ENCODE measurements at regions not wholly inside any gene's neighbourhood (a gene's known extent, or its start where the extent isn't known, plus 50 kb on each side); places are given as distances from the start of the nearest gene placed in this dataset.

- CTCF ChIA-PET = no interaction called here
- ATAC-seq (no peak), DNase-seq (no peak)
- no peak overlapping the region for H3K27ac Mint-ChIP-seq
- H3K4me3 Mint-ChIP-seq = no peak overlapping the region
- H3K36me3 Mint-ChIP-seq = no peaks in the 10 kb centered on the region
- peaks cover under 1% of the 10 kb centered on the region for H3K9me3 Mint-ChIP-seq (ENCODE audit: low read depth)
- no peaks in the 10 kb centered on the region for H3K27me3 Mint-ChIP-seq
- no peaks in the 10 kb centered on the region for H3K4me1 Mint-ChIP-seq
Measured at GRCh38 chr14:30153717-30154116, 226.1 kb upstream of the PRKD1 start.

DNA sequence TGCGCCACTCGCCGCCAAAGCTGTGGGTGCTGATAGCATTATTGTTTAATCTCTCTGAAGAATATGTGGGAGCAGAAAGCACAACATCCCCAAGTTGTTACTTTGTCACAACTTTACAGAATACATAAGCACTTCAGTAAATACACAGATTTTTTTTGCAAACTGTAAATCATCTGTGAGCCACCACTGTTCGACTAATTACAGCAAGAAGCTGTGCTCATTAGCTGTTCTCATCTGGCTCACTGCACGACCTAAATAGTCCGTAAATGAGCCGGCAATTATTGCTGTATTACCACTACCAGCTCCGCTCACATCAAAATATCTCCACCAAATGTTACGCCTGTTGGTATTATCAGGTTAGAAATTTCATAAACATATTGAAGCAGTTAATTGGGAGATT, 228.9 kb upstream of the PRKD1 start:
- ATAC-seq (no peak), DNase-seq (no peak)
- Mint-ChIP-seq H3K27me3 (no peaks in the 10 kb centered on the region), H3K9me3 (ENCODE audit: low read depth) (no peaks in the 10 kb centered on the region), H3K36me3 (no peaks in the 10 kb centered on the region), H3K4me1 (no peaks in the 10 kb centered on the region), H3K4me3 (no peak overlapping the region), H3K27ac (no peak overlapping the region)
- CTCF ChIA-PET = no interaction called here

- H3K27me3 Mint-ChIP-seq = no peaks in the 10 kb centered on the region
- DNase-seq = no peak
- no peaks in the 10 kb centered on the region for H3K9me3 Mint-ChIP-seq (ENCODE audit: low read depth)
- CTCF ChIA-PET = no interaction called here
- H3K36me3 Mint-ChIP-seq = no peaks in the 10 kb centered on the region
- ATAC-seq = no peak
- H3K4me1 Mint-ChIP-seq = no peaks in the 10 kb centered on the region
- H3K4me3 Mint-ChIP-seq = no peak overlapping the region
- H3K27ac Mint-ChIP-seq = no peak overlapping the region
Measured at GRCh38 chr14:30158299-30158698, 230.7 kb upstream of the PRKD1 start.

DNA sequence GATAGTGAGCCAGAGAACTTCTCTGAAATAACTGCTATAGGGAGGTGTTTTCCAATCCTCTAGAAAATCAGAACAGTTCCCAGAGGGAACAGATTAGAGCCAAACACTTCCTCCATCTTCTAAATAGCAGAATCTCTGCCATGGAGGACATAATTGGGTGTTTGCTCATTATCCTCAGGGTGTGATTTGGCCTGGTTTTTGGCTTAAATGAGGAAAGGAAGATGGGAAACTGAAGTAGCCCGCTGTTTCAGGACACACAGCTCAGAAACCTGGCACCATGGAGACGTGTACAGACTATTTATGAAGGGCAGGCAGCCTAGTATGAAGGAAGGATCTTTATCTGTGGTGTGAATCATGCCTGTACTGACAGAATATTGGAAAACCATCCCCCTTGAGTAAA, 231.7 kb upstream of the PRKD1 start:
- DNase-seq (no peak), ATAC-seq (no peak)
- Mint-ChIP-seq H3K27ac (no peak overlapping the region), H3K4me1 (no peaks in the 10 kb centered on the region), H3K9me3 (ENCODE audit: low read depth) (no peaks in the 10 kb centered on the region), H3K27me3 (no peaks in the 10 kb centered on the region), H3K36me3 (no peaks in the 10 kb centered on the region), H3K4me3 (no peak overlapping the region)
- CTCF ChIA-PET = no interaction called here

DNA sequence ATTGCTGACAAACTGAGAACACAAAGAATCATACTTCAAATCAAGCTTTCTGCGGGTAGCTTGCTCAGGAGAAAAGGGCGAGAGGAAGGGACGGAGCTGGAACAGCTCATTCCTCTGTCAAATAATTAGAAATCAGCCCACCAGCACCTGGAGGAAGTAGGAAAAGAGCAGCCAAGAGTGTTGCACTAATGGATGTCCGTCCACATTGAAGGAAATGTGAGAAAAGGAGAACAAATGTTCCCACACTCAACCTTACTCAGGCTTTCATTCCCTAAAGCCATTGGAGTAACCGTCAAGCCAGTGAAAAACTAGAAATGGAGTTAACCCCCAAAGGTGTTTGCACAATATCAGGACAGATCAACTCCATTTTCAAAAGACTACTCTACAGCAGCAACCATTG, 233.0 kb upstream of the PRKD1 start:
- Mint-ChIP-seq H3K9me3 (ENCODE audit: low read depth) (no peaks in the 10 kb centered on the region), H3K36me3 (no peaks in the 10 kb centered on the region)
- ATAC-seq = no peak

DNA sequence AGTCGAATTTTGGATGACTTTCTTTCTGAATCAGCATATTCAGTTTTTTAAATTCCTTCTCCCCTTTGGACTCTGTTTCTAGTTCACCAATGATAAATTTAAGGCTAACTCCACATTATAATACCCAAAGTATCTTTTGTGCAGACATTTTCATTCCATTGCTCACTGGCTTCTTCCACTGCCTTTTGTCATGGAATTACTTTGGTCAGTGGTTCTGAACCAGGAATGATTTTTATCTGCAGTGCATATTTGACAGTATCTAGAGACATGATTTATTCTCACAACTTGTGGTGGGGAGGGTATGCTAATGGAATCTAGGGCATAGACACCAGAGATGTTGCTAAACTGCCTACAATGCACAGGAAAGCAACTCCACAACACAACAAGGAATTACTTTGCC, 234.4 kb upstream of the PRKD1 start:
- DNase-seq = no peak
- H3K9me3 Mint-ChIP-seq (ENCODE audit: low read depth) = no peaks in the 10 kb centered on the region
- H3K27me3 Mint-ChIP-seq = no peaks in the 10 kb centered on the region
- H3K4me3 Mint-ChIP-seq = no peak overlapping the region
- CTCF ChIA-PET = no interaction called here
- no peaks in the 10 kb centered on the region for H3K4me1 Mint-ChIP-seq
- H3K27ac Mint-ChIP-seq = no peak overlapping the region
- ATAC-seq = no peak
- H3K36me3 Mint-ChIP-seq = no peaks in the 10 kb centered on the region

More for the DNA sequence above, 233.0 kb upstream of the PRKD1 start:
- Mint-ChIP-seq H3K27ac (no peak overlapping the region), H3K4me1 (no peaks in the 10 kb centered on the region), H3K4me3 (no peak overlapping the region), H3K27me3 (no peaks in the 10 kb centered on the region)
- no peak for DNase-seq
- CTCF ChIA-PET = no interaction called here

DNA sequence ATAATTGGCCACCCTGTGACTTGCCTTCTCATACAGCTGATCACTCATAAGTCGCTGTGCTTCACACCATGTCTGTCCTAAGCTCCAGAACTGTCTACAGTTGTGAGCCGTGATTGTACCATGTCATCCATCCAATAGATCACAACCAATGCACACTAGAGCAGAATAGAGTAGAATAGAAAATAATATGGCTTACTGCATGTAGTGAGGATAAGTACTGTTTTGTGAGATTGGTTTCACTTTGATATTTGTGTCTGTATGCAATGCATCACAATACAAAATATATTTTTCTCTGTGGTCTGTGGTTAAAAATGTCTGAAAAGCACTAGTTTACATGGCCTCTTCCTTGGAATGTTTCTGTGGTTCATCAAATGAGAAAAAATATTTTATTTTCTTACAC, 237.6 kb upstream of the PRKD1 start:
- Mint-ChIP-seq H3K36me3 (no peaks in the 10 kb centered on the region), H3K27ac (no peak overlapping the region), H3K4me3 (no peak overlapping the region), H3K4me1 (no peaks in the 10 kb centered on the region), H3K9me3 (ENCODE audit: low read depth) (peaks cover 9% of the 10 kb centered on the region), H3K27me3 (no peaks in the 10 kb centered on the region)
- CTCF ChIA-PET = no interaction called here
- no peak for DNase-seq
- no peak for ATAC-seq

GRCh38 chr14:30177781-30178180, 250.1 kb upstream of the PRKD1 start:
- Mint-ChIP-seq H3K4me3 (no peak overlapping the region), H3K9me3 (ENCODE audit: low read depth) (peaks cover 4% of the 10 kb centered on the region), H3K4me1 (no peaks in the 10 kb centered on the region), H3K27ac (no peak overlapping the region), H3K27me3 (no peaks in the 10 kb centered on the region), H3K36me3 (no peaks in the 10 kb centered on the region)
- ATAC-seq (no peak), DNase-seq (no peak)
- CTCF ChIA-PET = no interaction called here

DNA sequence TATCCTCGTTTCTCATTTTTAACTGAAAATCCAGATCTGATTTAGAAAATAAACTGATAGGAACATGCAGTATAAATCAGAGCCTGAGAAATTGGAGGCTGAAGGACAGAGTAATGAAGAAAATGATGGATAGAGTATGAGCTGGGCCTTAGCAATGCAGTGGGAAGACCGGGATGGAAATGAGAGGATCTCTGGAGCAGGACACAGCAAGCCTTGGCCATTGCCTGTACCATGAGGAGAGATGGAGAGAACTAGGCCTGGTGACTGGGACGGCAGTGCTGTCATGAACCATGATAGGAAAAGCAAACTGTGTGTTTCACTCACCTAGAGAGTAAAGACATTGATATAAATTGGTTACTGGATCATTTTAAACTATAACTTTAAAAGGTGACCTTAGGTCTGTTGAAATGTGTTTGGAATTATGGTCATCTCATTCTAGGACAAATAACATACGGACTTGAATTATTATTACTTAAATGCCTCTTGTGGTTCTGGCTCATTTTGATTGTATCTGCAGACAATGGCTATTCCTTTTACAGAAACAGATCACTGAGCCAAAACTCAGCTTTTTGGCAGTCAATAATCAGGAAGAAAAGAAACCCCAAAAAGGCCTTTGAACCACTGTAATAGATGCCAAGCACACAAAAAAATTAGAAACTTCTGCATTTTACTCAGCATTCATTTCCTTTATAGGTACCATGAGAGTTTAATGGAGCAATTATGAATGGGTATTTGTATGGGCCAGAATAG, 251.9 kb upstream of the PRKD1 start:
- no peaks in the 10 kb centered on the region for H3K36me3 Mint-ChIP-seq
- H3K4me3 Mint-ChIP-seq = no peak overlapping the region
- DNase-seq (no peak), ATAC-seq (no peak)
- no peak overlapping the region for H3K27ac Mint-ChIP-seq
- peaks cover 4% of the 10 kb centered on the region for H3K9me3 Mint-ChIP-seq (ENCODE audit: low read depth)
- CTCF ChIA-PET = no interaction called here
- H3K27me3 Mint-ChIP-seq = no peaks in the 10 kb centered on the region
- H3K4me1 Mint-ChIP-seq = no peaks in the 10 kb centered on the region

- H3K4me3 Mint-ChIP-seq = no peak overlapping the region
- CTCF ChIA-PET = no interaction called here
- no peaks in the 10 kb centered on the region for H3K27me3 Mint-ChIP-seq
- ATAC-seq = no peak
- H3K27ac Mint-ChIP-seq = no peak overlapping the region
- no peaks in the 10 kb centered on the region for H3K4me1 Mint-ChIP-seq
- peaks cover 4% of the 10 kb centered on the region for H3K9me3 Mint-ChIP-seq (ENCODE audit: low read depth)
- DNase-seq = no peak
- no peaks in the 10 kb centered on the region for H3K36me3 Mint-ChIP-seq
Measured at GRCh38 chr14:30180219-30180618, 252.6 kb upstream of the PRKD1 start.

- ATAC-seq = no peak
- H3K36me3 Mint-ChIP-seq = no peaks in the 10 kb centered on the region
- peaks cover 4% of the 10 kb centered on the region for H3K9me3 Mint-ChIP-seq (ENCODE audit: low read depth)
- CTCF ChIA-PET = no interaction called here
- no peak overlapping the region for H3K4me3 Mint-ChIP-seq
- no peak for DNase-seq
- no peaks in the 10 kb centered on the region for H3K27me3 Mint-ChIP-seq
- H3K27ac Mint-ChIP-seq = no peak overlapping the region
- no peaks in the 10 kb centered on the region for H3K4me1 Mint-ChIP-seq
Measured at GRCh38 chr14:30185832-30186231, 258.2 kb upstream of the PRKD1 start.

GRCh38 chr14:30191639-30192279, 264.1 kb upstream of the PRKD1 start:
- CTCF ChIA-PET = no interaction called here
- no peak for DNase-seq
- no peaks in the 10 kb centered on the region for H3K36me3 Mint-ChIP-seq
- H3K4me1 Mint-ChIP-seq = no peaks in the 10 kb centered on the region
- ATAC-seq = no peak
- H3K27ac Mint-ChIP-seq = no peak overlapping the region
- no peaks in the 10 kb centered on the region for H3K27me3 Mint-ChIP-seq
- peaks cover 4% of the 10 kb centered on the region for H3K9me3 Mint-ChIP-seq (ENCODE audit: low read depth)
- no peak overlapping the region for H3K4me3 Mint-ChIP-seq

- Mint-ChIP-seq H3K27me3 (no peaks in the 10 kb centered on the region), H3K36me3 (no peaks in the 10 kb centered on the region), H3K27ac (no peak overlapping the region), H3K4me1 (no peaks in the 10 kb centered on the region), H3K4me3 (no peak overlapping the region), H3K9me3 (ENCODE audit: low read depth) (peaks cover 4% of the 10 kb centered on the region)
- ATAC-seq = no peak
- DNase-seq = no peak
- CTCF ChIA-PET = no interaction called here
Measured at GRCh38 chr14:30193101-30193500, 265.5 kb upstream of the PRKD1 start.

GRCh38 chr14:30193845-30194501, 266.3 kb upstream of the PRKD1 start:
- Mint-ChIP-seq H3K36me3 (no peaks in the 10 kb centered on the region), H3K9me3 (ENCODE audit: low read depth) (peaks cover 4% of the 10 kb centered on the region), H3K4me1 (no peaks in the 10 kb centered on the region), H3K4me3 (no peak overlapping the region), H3K27ac (no peak overlapping the region), H3K27me3 (no peaks in the 10 kb centered on the region)
- ATAC-seq (no peak), DNase-seq (no peak)
- CTCF ChIA-PET = no interaction called here
